ENCODE measurements at regions not wholly inside any gene's neighbourhood (a gene's known extent, or its start where the extent isn't known, plus 50 kb on each side); places are given as distances from the start of the nearest gene placed in this dataset.
"Not testable (repeated sequence)": the region's sequence is repeated elsewhere in the genome, so short reads cannot be mapped to it uniquely, and the experiment has no call there.

- not testable (repeated sequence) for DNase-seq (ENCODE audit: low read depth in 2 of 2)
These were observed 75.9 kb downstream of the RRM2 start for GRCh38 chr2:10198482-10198881.

GRCh38 chr2:10201201-10201600 lies 78.7 kb downstream of the RRM2 start:
- DNase-seq (ENCODE audit: low read depth in 2 of 2), result no peak

- no peak for DNase-seq (ENCODE audit: low read depth in 2 of 2)
These were observed 79.7 kb downstream of the RRM2 start for GRCh38 chr2:10202131-10202665.

GRCh38 chr2:10204326-10205161 lies 82.0 kb downstream of the RRM2 start:
- no peak for DNase-seq (ENCODE audit: low read depth in 2 of 2)

GRCh38 chr2:10205162-10205475 lies 82.6 kb downstream of the RRM2 start:
- DNase-seq (ENCODE audit: low read depth in 2 of 2), result no peak

- no peak for DNase-seq (ENCODE audit: low read depth in 2 of 2)
These were observed 86.2 kb downstream of the RRM2 start for GRCh38 chr2:10208736-10209135.

GRCh38 chr2:10209406-10209935 lies 86.9 kb downstream of the RRM2 start:
- no peak for DNase-seq (ENCODE audit: low read depth in 2 of 2)

- no peak for DNase-seq (ENCODE audit: low read depth in 2 of 2)
These were observed 87.8 kb downstream of the RRM2 start for GRCh38 chr2:10210336-10210735.

- DNase-seq (ENCODE audit: low read depth in 2 of 2), result no peak
These were observed 89.4 kb downstream of the RRM2 start for GRCh38 chr2:10211844-10212422.

- no peak for DNase-seq (ENCODE audit: low read depth in 2 of 2)
These were observed 89.9 kb upstream of the HPCAL1 start for GRCh38 chr2:10212827-10213226.

- no peak for DNase-seq (ENCODE audit: low read depth in 2 of 2)
These were observed 88.5 kb upstream of the HPCAL1 start for GRCh38 chr2:10214179-10214578.

GRCh38 chr2:10215393-10215935 lies 87.2 kb upstream of the HPCAL1 start:
- DNase-seq (ENCODE audit: low read depth in 2 of 2), result no peak

- no peak for DNase-seq (ENCODE audit: low read depth in 2 of 2)
These were observed 85.8 kb upstream of the HPCAL1 start for GRCh38 chr2:10216677-10217488.

- DNase-seq (ENCODE audit: low read depth in 2 of 2), result no peak
These were observed 84.9 kb upstream of the HPCAL1 start for GRCh38 chr2:10217489-10218435.

GRCh38 chr2:10220045-10220901 lies 82.4 kb upstream of the HPCAL1 start:
- DNase-seq (ENCODE audit: low read depth in 2 of 2), result no peak

- peak in 1 of 2 donors; percentile 30 for DNase-seq (ENCODE audit: low read depth in 2 of 2)
These were observed 81.8 kb upstream of the HPCAL1 start for GRCh38 chr2:10220902-10221391.

- DNase-seq (ENCODE audit: low read depth in 2 of 2), result no peak
These were observed 81.3 kb upstream of the HPCAL1 start for GRCh38 chr2:10221443-10221842.

GRCh38 chr2:10221976-10222870 lies 80.5 kb upstream of the HPCAL1 start:
- DNase-seq (ENCODE audit: low read depth in 2 of 2), result peak in 1 of 2 donors; percentile 28

All from lung microvascular endothelial cell (primary cell).